ENCODE measurements at regions not wholly inside any gene's neighbourhood (a gene's known extent, or its start where the extent isn't known, plus 50 kb on each side); places are given as distances from the start of the nearest gene placed in this dataset.

DNA sequence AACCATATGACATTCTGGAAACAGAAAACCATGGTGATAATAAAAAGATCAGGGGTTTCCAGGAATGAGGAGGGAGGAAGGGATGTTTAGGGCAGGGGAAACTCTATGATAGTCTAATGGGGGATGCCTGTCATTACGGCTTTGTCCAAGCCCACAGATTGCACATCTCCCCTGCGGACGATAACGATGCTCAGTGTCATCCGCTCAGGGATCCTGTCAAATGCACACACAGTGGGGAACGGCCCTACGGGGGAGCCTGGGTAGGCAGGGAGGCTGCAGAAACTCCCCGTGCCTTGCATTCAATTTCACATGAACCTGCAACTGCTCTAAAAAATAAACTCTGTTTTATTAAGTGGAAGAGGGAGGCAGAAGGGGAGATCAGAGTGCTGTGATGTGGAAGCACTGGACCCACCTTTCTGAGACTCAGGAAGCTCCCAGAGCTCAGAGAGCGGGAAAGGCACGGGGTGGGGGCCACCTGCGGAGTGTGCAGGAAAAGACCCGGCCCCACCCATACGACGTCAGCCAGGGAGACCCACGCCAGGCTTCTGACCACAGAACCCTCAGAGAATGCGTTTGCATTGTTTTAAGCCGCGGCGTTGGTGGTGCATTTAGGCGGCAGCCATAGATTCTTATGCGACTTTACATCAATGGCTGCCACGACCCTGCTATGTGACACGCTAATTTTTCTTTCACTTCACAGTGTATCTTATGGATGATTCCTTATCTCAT, 543.5 kb downstream of the BRD1 start:
- no peak for DNase-seq (ENCODE audit: low spot score in 2 of 2)
- Histone ChIP-seq H3K4me3 (no peak overlapping the region), H3K4me1 (no peaks in the 10 kb centered on the region), H3K9me3 (no peaks in the 10 kb centered on the region; the same call in 1 of the 2 replicates), H3K27me3 (ENCODE audit: low read depth) (peaks cover 16% of the 10 kb centered on the region; the same call in 1 of the 2 replicates), H3K36me3 (replicated peaks) (no peaks in the 10 kb centered on the region)
- in situ Hi-C loops (cut with MboI; ENCODE audit: low sequenced_read_pairs) = no loop called here

DNA sequence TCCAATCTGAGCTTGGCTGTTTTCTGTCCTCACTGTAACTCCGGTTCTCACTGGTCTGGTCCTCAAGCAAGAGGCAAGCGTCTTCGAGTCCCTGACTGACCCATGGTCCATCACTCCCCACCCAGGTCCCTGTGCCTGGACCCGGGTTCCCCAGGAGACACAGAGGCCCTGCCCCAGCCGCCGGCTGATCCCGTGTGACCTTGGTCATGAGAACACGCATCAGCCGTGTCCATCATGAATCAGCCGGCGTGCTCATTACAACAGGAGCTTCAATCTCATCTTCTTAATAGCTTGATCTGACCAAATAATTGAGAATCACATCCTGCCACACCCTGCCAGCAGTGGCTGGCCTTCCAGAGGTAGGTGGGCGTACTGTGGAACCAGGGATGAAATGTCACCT, 545.1 kb downstream of the BRD1 start:
- Histone ChIP-seq H3K4me1 (no peaks in the 10 kb centered on the region), H3K36me3 (replicated peaks) (no peaks in the 10 kb centered on the region), H3K27me3 (ENCODE audit: low read depth) (peaks cover 16% of the 10 kb centered on the region; the same call in 1 of the 2 replicates), H3K9me3 (no peaks in the 10 kb centered on the region; the same call in 1 of the 2 replicates), H3K4me3 (no peak overlapping the region)
- in situ Hi-C loops (cut with MboI; ENCODE audit: low sequenced_read_pairs) = no loop called here
- no peak for DNase-seq (ENCODE audit: low spot score in 2 of 2)

GRCh38 chr22:49281467-49282340, 546.0 kb downstream of the BRD1 start:
- DNase-seq (ENCODE audit: low spot score in 2 of 2) = no peak
- H3K9me3 ChIP-seq = no peaks in the 10 kb centered on the region; the same call in 1 of the 2 replicates
- no peaks in the 10 kb centered on the region for H3K36me3 ChIP-seq (replicated peaks)
- no peak overlapping the region for H3K4me3 ChIP-seq
- in situ Hi-C loops (cut with MboI; ENCODE audit: low sequenced_read_pairs) = no loop called here
- peaks cover 16% of the 10 kb centered on the region; the same call in 1 of the 2 replicates for H3K27me3 ChIP-seq (ENCODE audit: low read depth)
- H3K4me1 ChIP-seq = no peaks in the 10 kb centered on the region

- Histone ChIP-seq H3K27me3 (ENCODE audit: low read depth) (peaks cover 4% of the 10 kb centered on the region; the same call in 1 of the 2 replicates), H3K36me3 (replicated peaks) (no peaks in the 10 kb centered on the region), H3K4me1 (no peaks in the 10 kb centered on the region), H3K9me3 (no peaks in the 10 kb centered on the region; the same call in 1 of the 2 replicates), H3K4me3 (no peak overlapping the region)
- no peak for DNase-seq (ENCODE audit: low spot score in 2 of 2)
- in situ Hi-C loops (cut with MboI; ENCODE audit: low sequenced_read_pairs) = no loop called here
These were observed 549.3 kb downstream of the BRD1 start for GRCh38 chr22:49278340-49278739.

- in situ Hi-C loops (cut with MboI; ENCODE audit: low sequenced_read_pairs) = no loop called here
- no peaks in the 10 kb centered on the region; the same call in 1 of the 2 replicates for H3K9me3 ChIP-seq
- H3K36me3 ChIP-seq (replicated peaks) = no peaks in the 10 kb centered on the region
- no peak for DNase-seq (ENCODE audit: low spot score in 2 of 2)
- peaks cover 4% of the 10 kb centered on the region; the same call in 1 of the 2 replicates for H3K27me3 ChIP-seq (ENCODE audit: low read depth)
- no peak overlapping the region for H3K4me3 ChIP-seq
- no peaks in the 10 kb centered on the region for H3K4me1 ChIP-seq
These were observed 551.1 kb downstream of the BRD1 start for GRCh38 chr22:49276567-49276966.

DNA sequence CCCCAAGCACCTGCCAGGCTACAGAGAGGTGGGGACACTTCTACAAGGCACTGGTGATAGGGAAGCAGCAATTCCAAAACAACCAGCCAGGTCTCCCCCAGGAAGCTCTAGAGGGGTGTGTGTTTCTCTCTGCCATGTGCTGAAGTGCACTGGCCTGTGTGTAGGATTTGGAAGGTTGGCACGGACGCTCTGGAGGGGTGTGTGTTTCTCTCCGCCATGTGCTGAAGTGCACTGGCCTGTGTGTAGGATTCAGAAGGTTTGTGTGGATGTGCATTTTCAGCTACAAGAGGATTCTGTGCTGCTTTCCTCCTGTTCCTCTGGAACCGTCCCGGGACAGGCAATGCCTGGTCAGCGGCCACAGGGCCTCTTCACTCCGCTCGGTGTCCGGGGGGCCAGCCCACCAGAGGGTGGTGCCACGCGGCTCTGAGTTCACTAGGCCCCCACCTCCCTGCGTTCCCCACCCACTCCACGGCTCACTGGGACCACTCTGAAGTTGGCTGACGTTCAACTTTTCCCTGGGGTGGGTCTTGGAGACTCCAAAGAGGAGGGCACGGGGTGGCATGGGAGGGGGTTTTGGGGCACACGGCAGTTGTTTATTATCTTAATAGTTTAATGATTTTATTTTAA, 552.8 kb downstream of the BRD1 start:
- in situ Hi-C loops (cut with MboI; ENCODE audit: low sequenced_read_pairs) = no loop called here
- no peaks in the 10 kb centered on the region for H3K9me3 ChIP-seq
- DNase-seq (ENCODE audit: low spot score in 2 of 2) = no peak
- H3K27me3 ChIP-seq (ENCODE audit: low read depth) = peaks cover under 1% of the 10 kb centered on the region; the same call in 1 of the 2 replicates
- no peak overlapping the region for H3K4me3 ChIP-seq
- H3K4me1 ChIP-seq = no peaks in the 10 kb centered on the region
- H3K36me3 ChIP-seq (replicated peaks) = no peaks in the 10 kb centered on the region

DNA sequence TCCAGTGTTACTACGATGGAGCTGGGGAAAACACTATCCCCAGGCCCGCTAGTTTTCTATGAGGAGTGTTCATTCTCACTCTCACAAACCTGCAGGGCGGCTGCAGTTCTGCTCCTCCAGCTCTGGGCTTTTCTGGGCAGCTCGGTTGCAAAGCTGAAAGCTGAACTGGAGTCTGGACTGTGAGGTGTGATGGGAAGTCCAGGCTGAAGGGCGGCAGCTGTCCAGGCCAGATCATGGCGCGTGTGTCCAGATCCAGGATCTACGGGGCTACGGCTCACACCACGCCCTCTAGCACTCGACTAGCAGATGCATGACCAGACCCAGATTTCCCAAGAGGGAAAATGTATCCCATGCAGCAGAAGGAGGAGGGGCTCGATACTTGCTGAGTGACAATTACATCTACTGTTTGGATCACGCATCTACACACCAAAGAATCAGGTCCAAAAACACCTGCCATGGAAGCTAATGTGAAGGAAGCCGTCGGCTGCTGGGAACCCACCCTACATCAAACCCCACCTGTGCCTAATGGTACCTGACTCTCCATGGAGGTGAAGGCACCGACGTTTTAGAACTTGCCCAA, 555.0 kb downstream of the BRD1 start:
- Histone ChIP-seq H3K4me3 (no peak overlapping the region), H3K36me3 (replicated peaks) (no peaks in the 10 kb centered on the region), H3K4me1 (no peaks in the 10 kb centered on the region), H3K27me3 (ENCODE audit: low read depth) (0 out of 2 replicates have a peak, but pooled peaks cover 2% of the 10 kb centered on the region), H3K9me3 (no peaks in the 10 kb centered on the region)
- in situ Hi-C loops (cut with MboI; ENCODE audit: low sequenced_read_pairs) = no loop called here
- no peak for DNase-seq (ENCODE audit: low spot score in 2 of 2)

- Histone ChIP-seq H3K9me3 (no peaks in the 10 kb centered on the region), H3K36me3 (replicated peaks) (no peaks in the 10 kb centered on the region), H3K27me3 (ENCODE audit: low read depth) (0 out of 2 replicates have a peak, but pooled peaks cover 2% of the 10 kb centered on the region), H3K4me3 (no peak overlapping the region), H3K4me1 (no peaks in the 10 kb centered on the region)
- DNase-seq (ENCODE audit: low spot score in 2 of 2) = no peak
- in situ Hi-C loops (cut with MboI; ENCODE audit: low sequenced_read_pairs) = no loop called here
These were observed 555.8 kb downstream of the BRD1 start for GRCh38 chr22:49271831-49272230.

DNA sequence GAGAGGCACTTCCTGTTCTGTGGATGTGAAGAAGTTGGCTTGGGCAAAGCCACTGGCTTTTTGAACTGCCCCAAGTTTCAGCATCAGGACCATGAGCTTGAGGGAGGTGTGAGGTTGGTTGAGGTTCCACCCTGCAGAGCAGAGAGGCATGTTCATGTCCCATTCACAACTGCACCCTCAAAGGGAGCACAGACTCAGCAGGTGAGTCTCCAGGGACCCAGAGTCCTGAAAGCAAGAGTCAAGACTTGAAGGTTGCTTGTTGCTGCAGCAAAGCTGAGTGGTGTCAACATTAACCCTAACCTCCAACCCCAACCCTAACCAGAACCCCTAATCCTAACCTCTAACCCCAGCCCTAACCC, 556.3 kb downstream of the BRD1 start:
- no peaks in the 10 kb centered on the region for H3K9me3 ChIP-seq
- DNase-seq (ENCODE audit: low spot score in 2 of 2) = no peak
- in situ Hi-C loops (cut with MboI; ENCODE audit: low sequenced_read_pairs) = no loop called here

GRCh38 chr22:49270595-49271368, 556.9 kb downstream of the BRD1 start:
- Histone ChIP-seq H3K36me3 (replicated peaks) (no peaks in the 10 kb centered on the region), H3K4me1 (no peaks in the 10 kb centered on the region), H3K9me3 (no peaks in the 10 kb centered on the region), H3K27me3 (ENCODE audit: low read depth) (0 out of 2 replicates have a peak, but pooled peaks cover 2% of the 10 kb centered on the region), H3K4me3 (no peak overlapping the region)
- in situ Hi-C loops (cut with MboI; ENCODE audit: low sequenced_read_pairs) = no loop called here
- no peak for DNase-seq (ENCODE audit: low spot score in 2 of 2)

More for the DNA sequence above, 556.3 kb downstream of the BRD1 start:
- Histone ChIP-seq H3K36me3 (replicated peaks) (no peaks in the 10 kb centered on the region), H3K4me3 (no peak overlapping the region), H3K4me1 (no peaks in the 10 kb centered on the region), H3K27me3 (ENCODE audit: low read depth) (0 out of 2 replicates have a peak, but pooled peaks cover 2% of the 10 kb centered on the region)

- no peak overlapping the region for H3K4me3 ChIP-seq
- H3K36me3 ChIP-seq (replicated peaks) = no peaks in the 10 kb centered on the region
- no peak for DNase-seq (ENCODE audit: low spot score in 2 of 2)
- in situ Hi-C loops (cut with MboI; ENCODE audit: low sequenced_read_pairs) = no loop called here
- H3K9me3 ChIP-seq = no peaks in the 10 kb centered on the region
- no peaks in the 10 kb centered on the region for H3K4me1 ChIP-seq
- H3K27me3 ChIP-seq (ENCODE audit: low read depth) = 0 out of 2 replicates have a peak, but pooled peaks cover 2% of the 10 kb centered on the region
These were observed 557.7 kb downstream of the BRD1 start for GRCh38 chr22:49269928-49270327.

GRCh38 chr22:49269371-49269770, 558.3 kb downstream of the BRD1 start:
- Histone ChIP-seq H3K36me3 (replicated peaks) (no peaks in the 10 kb centered on the region), H3K4me3 (no peak overlapping the region), H3K4me1 (no peaks in the 10 kb centered on the region), H3K9me3 (no peaks in the 10 kb centered on the region), H3K27me3 (ENCODE audit: low read depth) (0 out of 2 replicates have a peak, but pooled peaks cover 2% of the 10 kb centered on the region)
- DNase-seq (ENCODE audit: low spot score in 2 of 2) = no peak
- in situ Hi-C loops (cut with MboI; ENCODE audit: low sequenced_read_pairs) = no loop called here

DNA sequence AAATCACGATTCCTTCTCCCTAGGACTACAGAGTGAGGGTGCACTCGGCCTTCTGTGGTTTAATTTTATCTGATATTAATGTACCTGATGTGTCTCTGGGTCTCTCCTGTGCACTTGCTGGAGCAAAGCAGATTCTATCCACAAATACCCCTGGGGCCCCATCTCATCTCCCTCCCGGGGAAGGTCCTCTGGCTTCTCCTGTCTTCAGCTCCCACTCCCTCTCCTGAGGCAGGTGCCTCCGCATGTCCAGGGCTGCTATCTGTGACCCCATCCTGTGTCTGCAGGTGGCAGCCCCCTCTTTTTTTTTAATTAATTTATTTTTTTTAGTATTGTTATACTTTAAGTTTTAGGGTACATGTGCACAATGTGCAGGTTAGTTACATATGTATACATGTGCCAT, 558.7 kb downstream of the BRD1 start:
- no peak for DNase-seq (ENCODE audit: low spot score in 2 of 2)
- 0 out of 2 replicates have a peak, but pooled peaks cover 2% of the 10 kb centered on the region for H3K27me3 ChIP-seq (ENCODE audit: low read depth)
- in situ Hi-C loops (cut with MboI; ENCODE audit: low sequenced_read_pairs) = no loop called here

More for the DNA sequence above, 558.7 kb downstream of the BRD1 start:
- Histone ChIP-seq H3K4me3 (no peak overlapping the region), H3K36me3 (replicated peaks) (no peaks in the 10 kb centered on the region), H3K9me3 (no peaks in the 10 kb centered on the region), H3K4me1 (no peaks in the 10 kb centered on the region)
